Astrocyte (in vitro differentiated cells and primary cell): ENCODE measurements at regions not wholly inside any gene's neighbourhood (a gene's known extent, or its start where the extent isn't known, plus 50 kb on each side); places are given as distances from the start of the nearest gene placed in this dataset.

ENCODE experiments used
- DNase-seq: peaks from one replicate; pipeline ENCODE4 v3.0.0-alpha.2; 2010; ENCODE audit warnings: low read depth
- FAIRE-seq: peaks from 2 replicates; lab custom pipeline; 2011; peaks lifted over from hg19 to GRCh38; lab: Jason Lieb, UNC
- H2AFZ ChIP-seq: 2 replicates; pipeline ENCODE4 v1.6.0; 2012; ENCODE audit warnings: low read depth, low read length, inconsistent platforms
- H3K27ac ChIP-seq: 2 replicates; pipeline ENCODE4 v1.5.1; 2011; ENCODE audit warnings: low read depth, low read length, inconsistent platforms
- H3K27me3 ChIP-seq: 2 replicates; pipeline ENCODE4 v1.6.0; 2011; ENCODE audit warnings: low read length, inconsistent platforms; ENCODE audit not compliant: insufficient read depth
- H3K36me3 ChIP-seq: 2 replicates; pipeline ENCODE4 v1.5.1; 2011; ENCODE audit warnings: low read length, inconsistent platforms; ENCODE audit not compliant: insufficient read depth
- H3K4me1 ChIP-seq: 2 replicates; pipeline ENCODE4 v1.5.1; 2011; ENCODE audit warnings: low read length, inconsistent platforms; ENCODE audit not compliant: insufficient read depth
- H3K4me2 ChIP-seq: 2 replicates; pipeline ENCODE4 v1.6.0; 2012; ENCODE audit warnings: low read length, inconsistent platforms
- H3K4me3 ChIP-seq: 2 replicates; pipeline ENCODE4 v1.5.1; 2011; ENCODE audit warnings: low read depth, mild to moderate bottlenecking, low read length, inconsistent platforms; ENCODE audit not compliant: insufficient read depth
- H3K79me2 ChIP-seq: 2 replicates; pipeline ENCODE4 v1.6.0; 2012; ENCODE audit warnings: mild to moderate bottlenecking, low read length, inconsistent platforms; ENCODE audit not compliant: insufficient read depth
- H3K9ac ChIP-seq: 2 replicates; pipeline ENCODE4 v1.6.0; 2012; ENCODE audit warnings: mild to moderate bottlenecking, low read length, inconsistent platforms
- H3K9me3 ChIP-seq: 2 replicates; pipeline ENCODE4 v1.5.1; 2012; ENCODE audit warnings: low read depth, mild to moderate bottlenecking, low read length, inconsistent platforms; ENCODE audit not compliant: insufficient read depth
- H4K20me1 ChIP-seq: 2 replicates; pipeline ENCODE4 v1.6.0; 2012; ENCODE audit warnings: low read length, inconsistent platforms; ENCODE audit not compliant: insufficient read depth
- H3K27ac Mint-ChIP-seq: one replicate; pipeline ENCODE4 v1.8.0; 2021; ENCODE audit warnings: mild to moderate bottlenecking, mixed read lengths; ENCODE audit not compliant: unreplicated experiment
- H3K27me3 Mint-ChIP-seq: one replicate; pipeline ENCODE4 v1.8.0; 2021; ENCODE audit warnings: low read depth, mixed read lengths; ENCODE audit not compliant: unreplicated experiment
- H3K36me3 Mint-ChIP-seq: one replicate; pipeline ENCODE4 v1.8.0; 2021; ENCODE audit warnings: low read depth, mixed read lengths; ENCODE audit not compliant: unreplicated experiment
- H3K4me1 Mint-ChIP-seq: one replicate; pipeline ENCODE4 v1.8.0; 2021; ENCODE audit warnings: low read depth, mixed read lengths; ENCODE audit not compliant: unreplicated experiment
- H3K4me3 Mint-ChIP-seq: one replicate; pipeline ENCODE4 v1.8.0; 2021; ENCODE audit warnings: mild to moderate bottlenecking, moderate library complexity, mixed read lengths; ENCODE audit not compliant: unreplicated experiment
- H3K9me3 Mint-ChIP-seq: one replicate; pipeline ENCODE4 v1.8.0; 2021; ENCODE audit warnings: mild to moderate bottlenecking, mixed read lengths; ENCODE audit not compliant: unreplicated experiment
- CTCF ChIP-seq: IDR thresholded peaks from 2 replicates; pipeline ENCODE4 v1.5.1; 2011; ENCODE audit warnings: low read depth, mild to moderate bottlenecking, inconsistent platforms, low read length, moderate library complexity; ENCODE audit not compliant: insufficient read depth
- EZH2 ChIP-seq: IDR thresholded peaks from 2 replicates; pipeline ENCODE4 v1.6.1; 2012; ENCODE audit warnings: mild to moderate bottlenecking, low read length, inconsistent platforms; ENCODE audit not compliant: insufficient read depth

GRCh38 chr22:48675141-48675829 lies 1152.4 kb downstream of the BRD1 start:
- Mint-ChIP-seq H3K36me3 (peaks cover 13% of the 10 kb centered on the region), H3K27ac (no peak overlapping the region)
- no peak for DNase-seq

GRCh38 chr22:48673806-48674500 lies 1153.7 kb downstream of the BRD1 start:
- Mint-ChIP-seq H3K4me1 (no peaks in the 10 kb centered on the region), H3K4me3 (no peak overlapping the region), H3K36me3 (peaks cover 13% of the 10 kb centered on the region), H3K27ac (no peak overlapping the region), H3K27me3 (peaks cover 6% of the 10 kb centered on the region), H3K9me3 (peaks cover 20% of the 10 kb centered on the region)
- DNase-seq (no peak), FAIRE-seq (no peak)
- no peak overlapping the region for H3K4me3 ChIP-seq
- H3K4me1 ChIP-seq, result no peaks in the 10 kb centered on the region
- no peaks in the 10 kb centered on the region for H3K36me3 ChIP-seq
- H3K9me3 ChIP-seq, result peaks cover 8% of the 10 kb centered on the region
- H4K20me1 ChIP-seq, result no peaks in the 10 kb centered on the region
- no peak overlapping the region for H3K9ac ChIP-seq
- no peak overlapping the region for H2AFZ ChIP-seq
- no peak overlapping the region for H3K27ac ChIP-seq
- no peaks in the 10 kb centered on the region for H3K79me2 ChIP-seq
- TF ChIP-seq CTCF (no peak), EZH2 (no peak)
- no peak overlapping the region for H3K4me2 ChIP-seq
- H3K27me3 ChIP-seq, result no peaks in the 10 kb centered on the region

More at GRCh38 chr22:48675141-48675829, 1152.4 kb downstream of the BRD1 start:
- H3K79me2 ChIP-seq, result no peaks in the 10 kb centered on the region
- no peaks in the 10 kb centered on the region for H3K27me3 ChIP-seq
- H2AFZ ChIP-seq, result no peak overlapping the region
- no peak overlapping the region for H3K9ac ChIP-seq
- no peak overlapping the region for H3K4me2 ChIP-seq
- TF ChIP-seq EZH2, result no peak
- no peak for TF ChIP-seq CTCF
- FAIRE-seq, result no peak
- H3K9me3 ChIP-seq, result peaks cover 8% of the 10 kb centered on the region
- H3K27ac ChIP-seq, result no peak overlapping the region
- no peak overlapping the region for H3K4me3 Mint-ChIP-seq
- H3K27me3 Mint-ChIP-seq, result peaks cover 6% of the 10 kb centered on the region
- H3K4me3 ChIP-seq, result no peak overlapping the region
- H3K36me3 ChIP-seq, result no peaks in the 10 kb centered on the region
- no peaks in the 10 kb centered on the region for H3K4me1 Mint-ChIP-seq
- H3K9me3 Mint-ChIP-seq, result peaks cover 20% of the 10 kb centered on the region
- H4K20me1 ChIP-seq, result no peaks in the 10 kb centered on the region
- H3K4me1 ChIP-seq, result no peaks in the 10 kb centered on the region

GRCh38 chr22:48672387-48672786 lies 1155.3 kb downstream of the BRD1 start:
- Histone ChIP-seq H3K36me3 (no peaks in the 10 kb centered on the region), H4K20me1 (no peaks in the 10 kb centered on the region), H3K4me2 (no peak overlapping the region), H3K4me3 (no peak overlapping the region), H3K79me2 (no peaks in the 10 kb centered on the region), H3K9ac (no peak overlapping the region), H3K9me3 (peaks cover 8% of the 10 kb centered on the region), H2AFZ (no peak overlapping the region), H3K27me3 (no peaks in the 10 kb centered on the region), H3K27ac (no peak overlapping the region), H3K4me1 (no peaks in the 10 kb centered on the region)
- FAIRE-seq (no peak), DNase-seq (no peak)
- peaks cover 11% of the 10 kb centered on the region for H3K36me3 Mint-ChIP-seq
- TF ChIP-seq CTCF (no peak), EZH2 (no peak)
- peaks cover 20% of the 10 kb centered on the region for H3K9me3 Mint-ChIP-seq
- no peaks in the 10 kb centered on the region for H3K4me1 Mint-ChIP-seq
- no peak overlapping the region for H3K4me3 Mint-ChIP-seq
- no peak overlapping the region for H3K27ac Mint-ChIP-seq
- H3K27me3 Mint-ChIP-seq, result no peaks in the 10 kb centered on the region
